Stomach (tissue), 8 donors: ENCODE measurements at regions not wholly inside any gene's neighbourhood (a gene's known extent, or its start where the extent isn't known, plus 50 kb on each side); places are given as distances from the start of the nearest gene placed in this dataset.
"Not testable (repeated sequence)": the region's sequence is repeated elsewhere in the genome, so short reads cannot be mapped to it uniquely, and the experiment has no call there.

Source experiments
- DNase-seq, 2 donors: peaks; one replicate each; pipeline versions ENCODE4 v3.0.0 to v3.0.0-alpha.2; 2013 to 2019
- H3K27ac ChIP-seq, 5 donors: fragments of 200-600 bp in 4 of 5; sonication (generic) in 4 of 5; one replicate each; pipeline ENCODE4 v1.5.1; 2013 to 2019; ENCODE audit warnings: mild to moderate bottlenecking in 1 of 5, moderate library complexity in 1 of 5
- H3K27me3 ChIP-seq, 3 donors: fragments of 200-600 bp; sonication (generic); one replicate each; pipeline ENCODE4 v1.5.1; 2017 to 2019; ENCODE audit warnings: mixed run types in 1 of 3
- H3K36me3 ChIP-seq, 4 donors: fragments of 200-600 bp; sonication (generic); 1 replicate in 3 of 4; 2 replicates in 1 of 4; pipeline ENCODE4 v1.5.1; 2016 to 2019
- H3K4me1 ChIP-seq, 4 donors: fragments of 200-600 bp; sonication (generic); one replicate each; pipeline ENCODE4 v1.5.1; 2016 to 2019
- H3K4me3 ChIP-seq, 4 donors: fragments of 200-600 bp; sonication (generic) in 3 of 4; one replicate each; pipeline ENCODE4 v1.5.1; 2016 to 2019; ENCODE audit warnings: mild to moderate bottlenecking in 1 of 4
- H3K9me3 ChIP-seq, 4 donors: fragments of 200-600 bp; sonication (generic); one replicate each; pipeline ENCODE4 v1.5.1; 2016 to 2019
- EP300 ChIP-seq: sonication (generic); formaldehyde crosslinking; IDR thresholded peaks from one replicate; pipeline ENCODE4 v1.6.1; 2017; ENCODE audit warnings: antibody characterized with exemption
- POLR2A ChIP-seq, 4 donors: fragments of 450-650 bp; IDR thresholded peaks; one replicate each; pipeline ENCODE4 v1.6.1; 2016; ENCODE audit warnings: antibody characterized with exemption in 4 of 4, control low read depth in 2 of 4, mild to moderate bottlenecking in 1 of 4, moderate library complexity in 1 of 4
- POLR2AphosphoS5 ChIP-seq, 3 donors: sonication (generic); formaldehyde crosslinking; IDR thresholded peaks; one replicate each; pipeline ENCODE4 v1.6.1; 2016; ENCODE audit warnings: antibody characterized with exemption in 3 of 3
- WGBS, 5 donors: extraction: QIAGEN DNeasy Blood & Tissue Kit in 3 of 5; methylation state at CpG; one replicate each; pipeline versions ENCODE4 v1.1.5 to v1.1.7; 2013 to 2018; 5-methylcytosine and 5-hydroxymethylcytosine counted together
- intact Hi-C: fragments of 100-400 bp; cut with DNase I; formaldehyde crosslinking; loops from one replicate; pipeline ENCODE4 v1.15.1; 2023; ENCODE audit warnings: low total_unique reads
- TF ChIP-seq, protein P1 (sequence below), 7 experiments: fragments of 450-650 bp in 4 of 7; fragments of 200-600 bp in 3 of 7; sonication (generic) in 3 of 7; IDR thresholded peaks; one replicate each; pipeline ENCODE4 v1.5.1; 2016 to 2019; ENCODE audit warnings: antibody characterized with exemption in 7 of 7, control low read depth in 2 of 7, mild to moderate bottlenecking in 1 of 7
- donor health status: healthy with polysubstance abuse.
- donor health status: Bipolar disorder and iron deficiency.
- donor health status: healthy.

DNA sequence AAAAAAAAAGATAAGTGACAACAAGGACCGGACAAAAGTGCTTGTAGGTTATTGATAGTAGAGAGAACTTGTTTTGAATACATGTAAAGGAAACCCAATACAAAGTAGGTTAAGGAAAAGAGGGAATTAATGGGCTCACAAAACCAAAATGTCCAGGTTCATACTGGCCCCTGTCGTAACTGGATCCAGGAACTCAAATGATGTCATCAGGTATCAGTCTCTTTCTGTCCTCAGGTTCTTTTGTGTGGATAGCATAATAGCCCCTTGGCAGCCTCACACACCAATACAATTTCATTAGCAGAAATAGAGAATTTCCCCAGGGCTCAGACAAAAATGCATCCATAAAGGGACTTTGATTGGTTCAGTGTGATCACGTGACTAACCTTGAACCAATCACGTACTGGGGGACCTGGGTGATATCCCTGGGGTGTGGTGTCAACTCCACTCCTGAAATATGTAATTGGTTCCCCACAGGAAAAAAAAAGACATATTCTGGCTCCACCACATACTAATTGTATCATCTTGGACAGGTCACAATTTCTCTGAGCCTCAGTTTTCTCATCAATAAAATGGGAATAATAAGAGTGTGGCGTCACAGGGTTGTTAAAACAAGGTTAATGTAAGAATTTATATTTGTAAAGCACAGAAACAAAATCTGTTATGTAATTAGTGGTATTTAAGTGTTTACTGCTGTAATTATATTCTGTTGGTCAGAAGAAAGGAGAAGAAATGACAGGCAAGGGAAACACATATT lies 174.8 kb downstream of the PDGFRA start:
- no peak overlapping the region for H3K27ac ChIP-seq
- no peaks in the 10 kb centered on the region for H3K36me3 ChIP-seq
- peaks cover 0 to 7% (median 0%) of the 10 kb centered on the region in 4 donors for H3K4me1 ChIP-seq
- TF ChIP-seq, protein P1, sequence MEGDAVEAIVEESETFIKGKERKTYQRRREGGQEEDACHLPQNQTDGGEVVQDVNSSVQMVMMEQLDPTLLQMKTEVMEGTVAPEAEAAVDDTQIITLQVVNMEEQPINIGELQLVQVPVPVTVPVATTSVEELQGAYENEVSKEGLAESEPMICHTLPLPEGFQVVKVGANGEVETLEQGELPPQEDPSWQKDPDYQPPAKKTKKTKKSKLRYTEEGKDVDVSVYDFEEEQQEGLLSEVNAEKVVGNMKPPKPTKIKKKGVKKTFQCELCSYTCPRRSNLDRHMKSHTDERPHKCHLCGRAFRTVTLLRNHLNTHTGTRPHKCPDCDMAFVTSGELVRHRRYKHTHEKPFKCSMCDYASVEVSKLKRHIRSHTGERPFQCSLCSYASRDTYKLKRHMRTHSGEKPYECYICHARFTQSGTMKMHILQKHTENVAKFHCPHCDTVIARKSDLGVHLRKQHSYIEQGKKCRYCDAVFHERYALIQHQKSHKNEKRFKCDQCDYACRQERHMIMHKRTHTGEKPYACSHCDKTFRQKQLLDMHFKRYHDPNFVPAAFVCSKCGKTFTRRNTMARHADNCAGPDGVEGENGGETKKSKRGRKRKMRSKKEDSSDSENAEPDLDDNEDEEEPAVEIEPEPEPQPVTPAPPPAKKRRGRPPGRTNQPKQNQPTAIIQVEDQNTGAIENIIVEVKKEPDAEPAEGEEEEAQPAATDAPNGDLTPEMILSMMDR (IDR thresholded peaks at IDR 0.05), result no peak
- no peak for TF ChIP-seq POLR2A (IDR thresholded peaks at IDR 0.05)
- no peak for TF ChIP-seq POLR2AphosphoS5 (IDR thresholded peaks at IDR 0.05)
- no peak for DNase-seq
- intact Hi-C loops, result no loop called here
- no peak overlapping the region for H3K4me3 ChIP-seq
- no peaks in the 10 kb centered on the region for H3K9me3 ChIP-seq
- no peaks in the 10 kb centered on the region for H3K27me3 ChIP-seq
- 85 to 91% (median 90%) methylated on average over 5 of the region's 5 CpGs for WGBS, 5 donors

DNA sequence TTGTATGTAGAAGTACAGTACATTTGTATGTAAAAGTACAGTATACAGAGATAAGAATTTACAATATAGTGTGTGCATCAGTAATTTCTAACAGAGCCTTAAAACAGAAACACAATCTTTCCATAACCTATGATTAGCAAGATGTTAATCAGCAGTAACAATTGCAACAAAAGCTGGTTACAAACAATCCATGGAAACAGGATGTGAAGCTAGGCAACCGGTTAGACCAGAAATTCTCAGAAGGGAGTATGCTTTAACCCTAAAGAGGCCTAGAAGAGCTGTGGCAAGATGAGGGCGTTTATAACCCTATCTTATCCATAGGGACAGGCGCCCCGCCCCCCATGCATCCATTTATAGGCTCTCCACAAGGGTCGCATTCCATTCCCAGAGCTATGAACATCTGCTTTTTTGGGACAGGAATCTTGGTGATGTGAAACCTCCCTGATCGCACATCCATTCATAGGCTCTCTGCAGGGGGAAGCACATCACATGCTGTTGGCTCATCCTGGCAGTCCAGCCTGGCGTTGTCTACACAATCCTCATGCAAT lies 180.3 kb downstream of the PDGFRA start:
- H3K27ac ChIP-seq, H3K4me1 ChIP-seq, H3K9me3 ChIP-seq, intact Hi-C loops, H3K4me3 ChIP-seq, DNase-seq, H3K27me3 ChIP-seq, H3K36me3 ChIP-seq: not testable (repeated sequence)
- WGBS, 5 donors, result 55 to 64% (median 58%) methylated on average over 7 of the region's 7 CpGs

DNA sequence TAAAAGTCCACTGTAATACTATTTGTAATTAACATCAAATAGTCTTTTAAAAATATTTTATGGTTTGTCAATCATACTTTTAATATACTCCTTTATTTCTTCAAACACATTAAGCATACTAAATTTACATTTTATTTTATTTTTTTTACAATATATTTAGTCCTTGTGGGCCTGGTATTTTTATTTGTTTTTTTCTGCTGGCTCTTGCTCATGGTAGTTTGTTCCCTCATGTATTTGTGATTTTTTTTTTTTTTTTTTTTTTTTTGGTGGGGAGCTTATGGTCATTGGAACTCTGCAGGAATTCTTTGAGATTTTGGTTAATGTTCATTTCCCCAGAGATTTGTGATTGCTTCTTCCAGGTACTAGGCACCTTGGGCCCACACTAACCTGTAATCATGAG lies 185.5 kb downstream of the PDGFRA start:
- H3K4me3 ChIP-seq, result no peak overlapping the region
- TF ChIP-seq POLR2A (IDR thresholded peaks at IDR 0.05), result no peak
- TF ChIP-seq EP300, result no peak
- TF ChIP-seq, protein P1 (IDR thresholded peaks at IDR 0.05), result no peak
- TF ChIP-seq POLR2AphosphoS5 (IDR thresholded peaks at IDR 0.05), result no peak
- H3K27me3 ChIP-seq, result no peaks in the 10 kb centered on the region
- no peaks in the 10 kb centered on the region for H3K36me3 ChIP-seq
- DNase-seq, result no peak
- intact Hi-C loops, result no loop called here
- peaks cover 0 to 9% (median 6%) of the 10 kb centered on the region in 4 donors for H3K9me3 ChIP-seq
- peaks cover 0 to 2% (median 0%) of the 10 kb centered on the region in 4 donors for H3K4me1 ChIP-seq
- no peak overlapping the region for H3K27ac ChIP-seq

DNA sequence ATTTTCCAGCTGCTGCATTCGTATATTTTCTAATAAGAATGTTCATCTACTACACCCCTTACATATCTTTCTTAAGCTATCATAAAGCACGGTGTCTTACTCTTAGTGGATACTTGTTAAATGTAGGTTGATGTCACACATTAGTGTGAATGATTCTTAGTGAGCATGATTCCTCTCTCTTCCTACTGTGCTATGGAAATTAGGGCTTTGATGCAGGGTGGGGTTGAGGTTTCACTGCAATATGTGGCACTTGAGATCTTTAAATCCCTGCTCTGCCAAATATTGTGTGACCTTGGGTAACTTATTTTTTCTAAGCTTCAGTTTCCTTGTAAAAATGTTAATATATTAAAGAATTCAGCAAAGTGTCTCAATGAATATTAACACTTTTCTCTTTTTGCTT lies 188.4 kb downstream of the PDGFRA start:
- intact Hi-C loops, result no loop called here
- Histone ChIP-seq H3K27ac (no peak overlapping the region), H3K36me3 (no peaks in the 10 kb centered on the region), H3K4me3 (no peak overlapping the region), H3K9me3 (peaks cover 0 to 11% (median 6%) of the 10 kb centered on the region in 4 donors), H3K4me1 (no peaks in the 10 kb centered on the region), H3K27me3 (no peaks in the 10 kb centered on the region)
- TF ChIP-seq POLR2A (IDR thresholded peaks at IDR 0.05) (no peak), EP300 (no peak), POLR2AphosphoS5 (IDR thresholded peaks at IDR 0.05) (no peak)
- TF ChIP-seq, protein P1 (IDR thresholded peaks at IDR 0.05), result no peak
- WGBS, 5 donors, result 68 to 83% (median 79%) methylated on average over 2 of the region's 2 CpGs
- DNase-seq, result no peak

DNA sequence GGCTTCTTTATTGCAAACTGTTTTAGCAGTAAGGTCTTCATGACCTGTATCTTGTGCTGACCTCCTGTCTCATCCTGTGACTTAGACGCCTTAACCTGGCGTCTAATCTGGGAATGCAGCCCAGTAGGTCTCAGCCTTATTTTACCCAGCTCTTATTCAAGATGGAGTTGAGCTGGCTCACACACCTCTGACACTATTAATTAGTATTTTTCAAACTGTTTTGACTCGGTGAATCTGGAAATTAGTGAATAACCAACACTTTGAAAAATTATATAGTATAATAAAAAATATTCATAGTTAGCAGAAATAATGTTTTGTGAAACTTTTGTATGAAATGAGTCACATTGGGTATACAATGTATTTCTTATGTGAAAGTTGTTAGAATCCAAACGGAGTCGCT lies 189.4 kb downstream of the PDGFRA start:
- Histone ChIP-seq H3K9me3 (peaks cover 0 to 11% (median 6%) of the 10 kb centered on the region in 4 donors), H3K4me1 (no peaks in the 10 kb centered on the region), H3K27ac (no peak overlapping the region), H3K27me3 (no peaks in the 10 kb centered on the region), H3K36me3 (no peaks in the 10 kb centered on the region), H3K4me3 (no peak overlapping the region)
- TF ChIP-seq POLR2A (IDR thresholded peaks at IDR 0.05), result no peak
- 85 to 90% (median 88%) methylated on average over 5 of the region's 5 CpGs for WGBS, 5 donors
- DNase-seq, result no peak
- intact Hi-C loops, result no loop called here
